ENCODE measurements at regions not wholly inside any gene's neighbourhood (a gene's known extent, or its start where the extent isn't known, plus 50 kb on each side); places are given as distances from the start of the nearest gene placed in this dataset.

DNA sequence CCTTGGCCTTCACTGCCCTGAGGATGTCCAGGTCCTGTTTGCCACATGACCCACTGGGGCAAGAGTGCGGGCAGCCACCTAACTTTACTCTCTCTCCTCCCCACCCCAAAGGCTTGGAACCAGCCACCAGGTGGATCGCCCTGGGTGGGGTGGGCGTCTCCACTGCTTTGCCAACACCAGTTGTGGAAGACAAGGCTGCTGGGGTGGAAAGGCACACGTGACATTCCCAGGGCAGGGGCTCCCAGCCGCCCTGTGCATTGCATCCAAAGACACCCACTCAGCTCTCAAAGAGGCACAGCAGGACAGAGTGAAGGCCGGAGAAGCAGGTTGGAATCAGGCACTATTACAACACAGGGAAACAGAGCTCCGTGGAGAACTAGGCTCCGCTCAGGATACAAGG lies 162.2 kb downstream of the OLFM1 start:
- FAIRE-seq, result no peak
- no peak for DNase-seq (ENCODE audit: insufficient read length, low spot score)
- TF ChIP-seq, protein P1, sequence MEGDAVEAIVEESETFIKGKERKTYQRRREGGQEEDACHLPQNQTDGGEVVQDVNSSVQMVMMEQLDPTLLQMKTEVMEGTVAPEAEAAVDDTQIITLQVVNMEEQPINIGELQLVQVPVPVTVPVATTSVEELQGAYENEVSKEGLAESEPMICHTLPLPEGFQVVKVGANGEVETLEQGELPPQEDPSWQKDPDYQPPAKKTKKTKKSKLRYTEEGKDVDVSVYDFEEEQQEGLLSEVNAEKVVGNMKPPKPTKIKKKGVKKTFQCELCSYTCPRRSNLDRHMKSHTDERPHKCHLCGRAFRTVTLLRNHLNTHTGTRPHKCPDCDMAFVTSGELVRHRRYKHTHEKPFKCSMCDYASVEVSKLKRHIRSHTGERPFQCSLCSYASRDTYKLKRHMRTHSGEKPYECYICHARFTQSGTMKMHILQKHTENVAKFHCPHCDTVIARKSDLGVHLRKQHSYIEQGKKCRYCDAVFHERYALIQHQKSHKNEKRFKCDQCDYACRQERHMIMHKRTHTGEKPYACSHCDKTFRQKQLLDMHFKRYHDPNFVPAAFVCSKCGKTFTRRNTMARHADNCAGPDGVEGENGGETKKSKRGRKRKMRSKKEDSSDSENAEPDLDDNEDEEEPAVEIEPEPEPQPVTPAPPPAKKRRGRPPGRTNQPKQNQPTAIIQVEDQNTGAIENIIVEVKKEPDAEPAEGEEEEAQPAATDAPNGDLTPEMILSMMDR (IDR thresholded peaks at IDR 0.05; ENCODE audit: insufficient read depth, missing control alignments), result no peak

DNA sequence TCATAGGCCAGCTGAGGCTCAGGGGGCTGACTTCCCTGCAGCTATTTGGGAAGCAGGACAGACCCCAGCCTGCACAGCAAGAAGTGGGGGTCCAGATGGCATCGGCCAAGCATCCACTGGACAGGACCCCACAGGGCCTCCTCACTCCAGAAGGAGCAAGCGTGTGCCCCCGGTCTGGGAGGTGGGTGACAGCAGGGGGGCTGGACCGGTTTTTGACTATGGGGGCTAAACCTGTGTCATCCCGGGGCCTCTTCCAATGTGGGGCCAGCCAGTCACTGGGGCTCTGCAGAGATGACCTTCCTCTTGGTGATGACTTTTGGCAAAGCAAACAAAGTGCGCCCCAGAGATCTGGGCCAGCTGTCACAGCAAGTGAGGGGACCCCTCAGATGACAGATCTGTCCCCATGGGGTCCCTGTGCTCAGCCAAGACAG lies 163.9 kb downstream of the OLFM1 start:
- DNase-seq (ENCODE audit: insufficient read length, low spot score) (peak; percentile 14), FAIRE-seq (no peak)
- TF ChIP-seq, protein P1 (IDR thresholded peaks at IDR 0.05; ENCODE audit: insufficient read depth, missing control alignments), result no peak

DNA sequence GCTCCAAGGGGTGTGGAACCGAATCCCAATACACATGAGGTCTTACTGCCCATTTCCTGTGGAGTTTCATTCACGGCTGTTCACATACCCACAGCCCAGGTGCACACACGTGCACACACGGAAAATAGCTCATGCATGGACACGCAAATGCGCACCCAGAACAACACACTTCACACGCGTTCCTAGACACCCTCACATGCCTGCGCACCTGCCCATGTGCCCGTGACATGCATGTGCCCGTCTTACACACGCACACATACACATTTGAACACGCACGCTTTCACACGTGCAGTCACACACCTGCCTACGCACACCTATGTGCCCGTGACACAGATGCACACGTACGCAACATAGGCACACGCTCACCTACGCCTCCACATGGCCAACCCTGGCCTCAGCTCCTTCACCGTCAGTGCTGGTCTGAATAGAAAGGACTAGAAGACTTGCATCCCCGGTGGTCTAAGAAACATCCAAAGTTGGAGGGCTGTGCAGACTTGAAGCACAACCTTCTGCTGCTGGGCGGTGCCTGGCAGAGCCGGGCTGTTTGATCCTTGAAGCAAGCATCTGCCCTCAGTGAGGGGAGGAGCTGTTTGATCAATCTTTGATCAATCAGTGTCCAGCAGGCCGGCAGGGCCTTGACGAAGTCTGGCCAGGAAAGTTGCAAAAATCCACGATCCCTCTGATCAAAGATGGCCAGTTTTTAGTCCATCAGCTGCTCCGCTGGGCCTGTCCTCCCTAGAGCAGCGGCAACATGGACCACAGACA lies 164.7 kb downstream of the OLFM1 start:
- TF ChIP-seq, protein P1 (IDR thresholded peaks at IDR 0.05; ENCODE audit: insufficient read depth, missing control alignments), result no peak
- DNase-seq (ENCODE audit: insufficient read length, low spot score), result no peak
- no peak for FAIRE-seq

DNA sequence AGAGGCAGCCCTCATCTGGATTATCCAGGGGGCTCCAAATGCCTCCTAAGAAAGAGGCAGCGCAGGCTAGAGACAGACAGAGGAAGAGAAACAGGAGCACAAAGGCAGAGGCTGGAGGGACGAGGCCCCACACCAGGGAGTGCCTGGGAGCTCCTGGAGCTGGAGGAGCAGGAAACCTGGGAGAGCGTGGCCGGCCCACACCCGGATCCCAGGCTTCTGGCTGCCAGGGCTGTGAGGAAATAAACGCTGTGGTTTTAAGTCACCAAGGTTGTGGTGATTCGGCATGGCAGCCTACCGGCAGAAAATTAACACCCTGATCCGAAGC lies 165.5 kb downstream of the OLFM1 start:
- TF ChIP-seq, protein P1 (IDR thresholded peaks at IDR 0.05; ENCODE audit: insufficient read depth, missing control alignments), result no peak
- DNase-seq (ENCODE audit: insufficient read length, low spot score), result no peak
- FAIRE-seq, result no peak

DNA sequence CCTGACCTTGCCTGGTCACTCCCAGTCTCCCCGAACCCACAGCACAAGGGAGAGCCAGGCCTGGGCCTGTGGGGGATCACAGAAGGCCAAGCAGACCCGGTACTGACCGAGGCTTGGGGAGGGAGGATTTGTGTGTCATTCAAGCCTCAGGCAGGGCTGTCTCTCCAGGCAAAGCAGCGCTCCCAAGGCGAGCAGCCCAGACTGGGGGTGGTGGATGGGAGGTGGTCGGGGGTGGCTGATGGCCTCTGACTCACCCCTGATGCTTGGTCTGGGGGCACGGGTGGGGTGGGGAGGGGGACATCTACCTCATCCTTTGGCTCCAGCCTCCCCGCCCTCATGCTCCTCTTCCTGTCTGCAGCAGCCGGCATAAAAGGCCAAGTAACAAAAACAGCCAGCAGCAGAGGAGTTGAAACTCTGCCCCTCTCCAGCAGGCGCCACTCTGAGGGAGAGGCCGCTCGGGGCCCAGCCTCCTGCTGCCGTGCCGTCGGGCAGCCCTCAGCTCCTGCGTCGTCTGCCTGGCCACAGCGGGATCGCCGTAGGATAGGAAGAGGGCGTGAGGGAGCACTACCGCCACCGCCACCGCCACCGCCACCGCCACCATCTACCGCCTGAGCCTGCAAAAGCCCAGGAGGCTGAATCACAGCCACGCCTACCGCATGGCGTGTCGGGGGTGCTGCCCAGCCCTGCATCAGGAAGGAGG lies 166.0 kb downstream of the OLFM1 start:
- FAIRE-seq (no peak), DNase-seq (ENCODE audit: insufficient read length, low spot score) (no peak)
- TF ChIP-seq, protein P1 (IDR thresholded peaks at IDR 0.05; ENCODE audit: insufficient read depth, missing control alignments), result no peak

DNA sequence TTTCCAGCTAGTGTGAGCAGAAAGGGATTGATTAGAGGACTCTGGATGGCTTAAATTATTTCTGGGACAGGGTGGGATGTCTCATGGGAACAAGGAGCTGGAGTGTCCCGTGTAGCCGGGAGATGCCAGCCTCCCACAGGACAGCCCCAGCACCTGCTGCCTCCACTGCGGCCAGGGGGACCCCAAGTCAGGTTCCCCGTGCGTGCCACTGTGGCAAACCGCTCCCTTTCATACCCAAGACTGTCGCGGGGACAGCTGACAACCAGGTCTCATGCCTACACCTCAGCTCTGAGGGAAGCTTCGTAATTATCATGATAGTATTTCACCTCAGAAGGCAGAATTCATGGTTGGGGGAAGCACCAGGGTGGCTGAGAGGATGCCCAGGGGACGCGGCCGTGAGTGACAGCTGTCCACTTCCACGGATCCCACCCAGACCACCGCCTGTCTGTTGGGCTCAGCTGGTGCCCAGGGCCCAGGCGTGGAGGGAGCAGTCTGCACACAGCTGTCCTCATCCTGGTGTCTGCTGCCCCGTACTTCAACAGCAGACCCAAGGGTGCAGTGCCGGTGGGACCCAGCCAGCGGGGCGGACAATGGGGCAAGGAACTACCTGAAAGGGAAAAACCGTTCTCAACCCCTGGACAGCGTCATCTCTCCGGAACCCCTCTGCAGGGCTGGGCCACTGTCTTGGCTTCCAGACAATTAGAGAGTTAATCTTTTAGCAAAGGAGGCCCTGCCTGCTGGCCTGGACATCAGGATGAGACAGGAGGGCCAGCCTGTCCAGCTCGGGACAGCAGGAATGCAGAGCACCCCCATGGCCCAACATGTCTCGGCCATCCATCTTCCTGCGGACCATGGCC lies 166.9 kb downstream of the OLFM1 start:
- TF ChIP-seq, protein P1 (IDR thresholded peaks at IDR 0.05; ENCODE audit: insufficient read depth, missing control alignments), result no peak
- FAIRE-seq (no peak), DNase-seq (ENCODE audit: insufficient read length, low spot score) (no peak)

Data from D721Med (cell line).